Stimulated activated CD8-positive, alpha-beta memory T cell treated with anti-CD3 and anti-CD28 coated beads, Interleukin-4, amount 100 ng/mL, for 48 hours (primary cell): ENCODE measurements at regions not wholly inside any gene's neighbourhood (a gene's known extent, or its start where the extent isn't known, plus 50 kb on each side); places are given as distances from the start of the nearest gene placed in this dataset.

Experiments
- DNase-seq: peaks from one replicate; pipeline ENCODE4 v3.0.0-alpha.2; 2020

DNA sequence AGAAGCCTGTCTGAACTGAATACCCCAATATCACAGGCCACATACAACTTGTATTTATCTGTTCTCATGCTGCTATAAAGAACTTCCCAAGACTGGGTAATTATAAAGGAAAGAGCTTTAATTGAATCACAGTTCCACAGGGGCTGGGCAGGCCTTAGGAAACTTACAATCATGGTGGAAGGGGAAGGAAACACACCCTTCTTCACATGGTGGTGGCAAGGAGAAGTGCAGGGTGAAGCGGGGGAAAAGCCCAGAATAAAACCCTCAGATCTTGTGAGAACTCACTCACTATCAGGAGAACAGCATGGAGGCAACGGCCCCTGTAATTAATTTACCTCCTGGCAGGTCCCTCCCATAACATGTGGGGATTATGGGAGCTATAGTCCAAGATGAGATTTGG is 50.3 kb upstream of the FNDC1 start:
- DNase-seq, result no peak

DNA sequence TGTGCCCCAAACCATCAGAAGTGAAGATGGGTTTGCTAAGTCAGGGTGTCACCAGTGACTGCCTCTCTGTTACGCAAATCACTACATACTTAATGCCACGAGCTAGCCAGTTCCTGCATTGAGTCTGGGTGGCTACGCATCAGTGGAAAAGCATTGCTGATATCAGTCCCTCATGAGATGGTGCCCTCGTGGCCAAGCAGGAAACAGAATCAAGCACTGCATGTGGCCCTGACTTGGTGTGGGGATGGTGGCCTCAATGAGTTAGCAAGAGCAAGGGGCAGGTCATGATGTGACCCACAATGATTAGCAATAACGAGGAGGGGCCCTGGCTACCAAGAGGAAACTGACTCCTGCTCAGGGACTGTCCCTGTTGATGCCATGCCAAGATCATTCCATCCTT is 51.6 kb upstream of the FNDC1 start:
- peak; percentile 11 for DNase-seq

DNA sequence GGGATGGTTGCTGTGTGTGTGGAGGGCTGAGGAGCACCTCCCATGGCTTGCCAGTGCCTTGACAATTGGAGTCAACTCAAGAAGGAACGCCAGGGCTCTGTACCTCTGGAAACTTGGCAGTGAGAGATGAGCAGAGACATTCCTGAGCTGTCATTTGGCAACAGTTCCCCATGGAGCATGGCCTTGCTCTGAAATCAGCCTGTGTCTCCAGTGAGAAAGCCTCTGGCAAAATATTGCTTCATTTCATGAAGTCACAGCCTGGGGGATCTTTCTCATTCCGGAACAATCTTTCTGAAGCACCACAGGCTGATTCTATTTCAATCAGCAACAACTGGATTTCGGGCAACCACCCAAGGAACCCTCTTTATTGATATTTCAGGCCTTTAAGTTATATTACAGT is 52.2 kb upstream of the FNDC1 start:
- DNase-seq, result no peak

DNA sequence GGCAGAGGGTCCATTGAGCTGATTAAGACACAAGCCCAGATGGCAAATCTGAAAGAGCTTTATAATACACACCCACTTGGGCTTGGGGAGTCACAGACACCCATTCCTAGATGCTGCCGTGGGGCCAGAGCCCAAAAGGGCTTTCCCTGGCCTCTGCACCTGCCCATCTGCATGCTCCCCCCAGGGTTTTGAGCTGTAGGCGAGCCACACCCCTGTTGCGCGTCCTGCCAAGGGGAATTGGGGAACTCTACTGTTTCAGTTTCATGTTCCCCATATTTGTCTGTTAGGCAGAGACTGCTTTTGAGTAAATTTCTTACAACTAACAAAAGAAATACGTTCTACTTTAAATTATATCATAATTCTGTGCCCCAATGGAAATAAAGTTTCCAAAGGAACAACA is 52.9 kb upstream of the FNDC1 start:
- DNase-seq, result no peak

DNA sequence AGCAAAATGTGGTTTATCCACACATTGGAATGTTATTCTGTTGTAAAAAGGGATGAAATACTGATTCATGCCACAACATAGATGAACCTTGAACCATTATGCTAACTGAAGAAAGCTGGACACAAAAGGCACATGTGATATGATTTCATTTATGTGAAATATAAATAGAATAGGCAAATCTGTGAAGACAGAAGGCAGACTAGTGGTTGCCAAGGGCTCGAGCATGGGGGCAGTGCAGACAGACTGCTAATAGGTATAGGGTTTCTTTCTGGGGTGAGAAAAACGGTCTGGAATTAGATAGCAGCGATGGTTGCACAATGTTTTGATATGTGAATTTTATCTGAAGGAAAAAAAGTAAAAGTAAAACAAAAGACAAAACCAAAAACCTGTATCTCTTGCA is 54.6 kb upstream of the FNDC1 start:
- peak; percentile 16 for DNase-seq

DNA sequence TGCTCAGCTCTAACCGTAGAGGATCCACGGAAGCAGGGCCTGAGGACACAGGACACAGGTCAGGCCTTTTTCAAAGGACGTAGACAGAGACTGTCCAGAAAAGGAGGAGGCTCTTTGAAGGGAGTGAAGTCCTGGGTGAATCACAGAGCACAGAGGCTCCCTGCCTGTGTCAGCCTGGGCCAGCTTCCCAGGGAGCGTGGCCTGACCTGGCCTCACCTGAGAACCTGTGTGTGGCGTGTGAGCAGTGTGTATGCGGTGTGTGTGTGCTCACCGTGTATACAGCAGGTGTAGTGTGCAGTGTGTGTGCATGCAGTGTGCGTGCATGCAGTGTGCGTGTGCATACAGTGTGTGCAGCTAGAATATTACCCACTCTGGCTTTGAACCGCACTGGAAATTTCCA is 56.0 kb upstream of the FNDC1 start:
- DNase-seq, result no peak

DNA sequence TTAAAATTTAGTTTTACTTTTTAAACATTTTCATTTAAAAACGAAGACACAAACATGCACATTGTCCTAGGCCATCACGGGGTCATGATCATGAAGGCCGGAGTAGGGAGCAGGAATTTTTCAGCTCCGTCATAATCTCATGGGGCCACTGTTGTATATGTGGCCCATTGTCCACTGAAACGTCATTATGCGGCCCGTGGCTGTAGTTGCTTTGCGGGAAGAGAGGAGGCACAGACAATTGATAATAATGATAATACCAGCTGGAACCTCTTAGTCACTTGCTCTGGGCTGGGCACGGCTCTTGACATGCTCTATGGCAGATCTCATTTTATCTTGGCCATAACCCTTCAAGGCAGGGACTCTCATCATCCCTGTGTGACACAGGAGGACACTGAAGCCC is 56.5 kb upstream of the FNDC1 start:
- DNase-seq, result peak; percentile 2

DNA sequence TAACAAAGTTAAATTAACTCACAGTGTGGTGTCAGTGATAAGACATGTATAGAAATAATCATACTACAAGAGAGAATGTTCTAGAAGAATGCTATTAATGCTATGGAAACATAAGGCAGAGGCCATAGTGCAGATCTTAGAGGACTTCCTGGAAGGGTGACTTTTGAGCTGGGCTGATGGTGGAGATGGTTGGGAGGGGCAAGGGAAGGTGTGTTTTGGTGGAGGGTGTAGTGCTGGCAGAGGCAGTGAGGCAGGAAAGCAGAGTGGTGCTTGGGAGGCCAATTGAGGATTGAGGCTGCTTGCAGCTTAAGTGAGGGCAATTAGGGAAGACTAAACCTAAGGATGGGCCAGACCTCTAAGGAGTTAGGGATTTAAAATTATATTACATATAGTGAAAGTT is 58.5 kb upstream of the FNDC1 start:
- DNase-seq, result no peak

DNA sequence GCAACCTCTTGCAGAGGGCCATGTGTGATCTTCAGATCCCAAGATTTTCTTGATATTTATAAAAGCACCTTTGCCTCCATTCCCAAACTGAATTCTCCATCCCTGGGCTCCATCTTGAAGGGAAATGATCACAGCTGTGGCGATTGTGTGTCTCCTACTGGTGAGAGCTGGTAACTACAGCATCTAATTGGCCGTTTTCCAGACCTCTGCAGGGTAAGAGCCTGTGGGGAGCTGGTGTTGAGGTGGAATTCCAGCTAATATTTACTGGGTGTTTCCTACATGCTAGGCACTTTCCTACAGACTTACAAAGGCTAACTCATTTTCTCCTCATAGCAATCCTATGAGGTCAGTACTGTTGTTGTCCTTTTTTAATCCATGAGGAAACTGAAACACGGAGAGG is 59.2 kb upstream of the FNDC1 start:
- DNase-seq, result peak; percentile 59

DNA sequence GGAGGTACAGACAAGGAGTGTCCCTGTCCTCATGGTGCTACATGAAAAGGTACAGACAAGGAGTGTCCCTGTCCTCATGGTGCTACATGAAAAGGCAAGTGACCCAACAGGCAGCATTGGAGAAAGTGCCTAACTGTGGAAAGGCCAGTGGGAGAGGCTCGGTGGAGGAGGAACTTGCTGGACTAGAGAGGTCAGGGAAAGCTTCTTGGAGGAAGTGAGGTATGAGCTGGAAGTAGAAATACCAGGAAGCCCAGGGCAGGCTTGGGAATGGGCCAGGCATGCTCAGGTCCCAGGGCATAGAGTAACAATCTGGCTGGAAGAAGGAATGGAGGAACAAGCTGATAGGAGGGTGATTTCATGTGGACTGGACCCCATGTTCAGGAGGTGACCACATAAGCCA is 59.8 kb upstream of the FNDC1 start:
- no peak for DNase-seq

DNA sequence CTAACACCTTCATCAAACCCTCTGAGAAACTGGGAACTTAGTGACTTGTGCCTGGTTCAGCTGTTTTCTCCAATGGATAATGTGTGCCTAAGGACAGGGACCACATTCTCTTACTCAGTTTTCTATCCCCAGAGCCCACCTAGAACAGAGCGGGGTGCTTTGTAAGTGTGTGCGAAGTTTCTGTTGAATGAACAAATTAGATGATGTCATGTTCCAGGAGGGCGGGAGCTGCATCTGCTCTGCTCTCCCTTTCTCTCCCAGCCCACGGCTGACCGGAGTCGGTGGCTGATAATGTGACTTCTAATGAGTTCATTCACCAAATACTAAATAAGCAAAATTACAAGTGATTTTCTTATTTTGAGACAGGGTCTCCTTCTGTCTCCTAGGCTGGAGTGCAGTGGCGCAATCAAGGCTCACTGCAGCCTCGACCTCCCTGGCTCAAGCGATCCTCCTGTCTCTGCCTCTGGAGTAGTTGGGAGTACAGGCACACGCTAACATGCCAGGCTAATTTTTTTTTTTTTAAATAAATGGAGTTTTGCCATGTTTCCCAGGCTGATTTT is 60.7 kb upstream of the FNDC1 start:
- DNase-seq, result no peak

DNA sequence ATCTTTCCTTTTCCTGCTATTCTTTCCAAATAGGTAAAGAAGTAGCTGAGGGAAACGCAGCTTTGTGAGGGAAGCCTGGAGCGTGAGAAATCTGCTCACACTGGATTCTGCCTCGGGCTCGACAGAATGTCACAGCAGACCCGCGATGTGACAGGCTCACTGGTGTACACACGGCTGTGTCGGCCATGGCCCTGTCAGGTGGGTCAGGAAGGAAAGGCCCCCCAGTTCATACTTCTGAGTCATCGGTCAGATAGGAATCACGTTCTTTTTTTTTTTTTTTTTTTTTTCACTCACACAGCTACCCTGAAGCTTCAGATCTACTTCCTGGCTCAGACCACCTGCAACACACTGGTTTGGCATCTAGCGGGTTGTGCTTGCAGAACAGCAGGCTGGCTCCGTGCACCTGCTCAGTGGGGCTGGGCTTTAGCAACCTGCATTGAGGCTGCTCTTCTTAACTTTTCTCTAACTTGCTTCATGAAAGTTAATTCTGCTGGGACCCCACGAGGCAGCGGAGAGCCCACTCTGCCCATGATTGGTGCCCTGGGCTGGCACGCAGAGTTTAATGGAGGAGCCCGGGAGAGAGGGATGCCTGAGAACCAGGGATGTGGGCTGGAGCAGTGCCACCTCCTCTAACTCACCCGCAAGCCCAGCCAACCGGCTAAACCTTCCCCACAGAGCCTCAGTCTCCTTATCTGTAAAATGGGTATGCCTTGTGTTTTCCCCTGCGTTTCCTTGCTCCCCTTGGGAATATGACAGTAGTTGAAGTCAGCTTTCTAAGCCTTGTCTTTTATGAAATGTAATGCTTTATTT is 61.5 kb upstream of the FNDC1 start:
- DNase-seq, result peak; percentile 73

DNA sequence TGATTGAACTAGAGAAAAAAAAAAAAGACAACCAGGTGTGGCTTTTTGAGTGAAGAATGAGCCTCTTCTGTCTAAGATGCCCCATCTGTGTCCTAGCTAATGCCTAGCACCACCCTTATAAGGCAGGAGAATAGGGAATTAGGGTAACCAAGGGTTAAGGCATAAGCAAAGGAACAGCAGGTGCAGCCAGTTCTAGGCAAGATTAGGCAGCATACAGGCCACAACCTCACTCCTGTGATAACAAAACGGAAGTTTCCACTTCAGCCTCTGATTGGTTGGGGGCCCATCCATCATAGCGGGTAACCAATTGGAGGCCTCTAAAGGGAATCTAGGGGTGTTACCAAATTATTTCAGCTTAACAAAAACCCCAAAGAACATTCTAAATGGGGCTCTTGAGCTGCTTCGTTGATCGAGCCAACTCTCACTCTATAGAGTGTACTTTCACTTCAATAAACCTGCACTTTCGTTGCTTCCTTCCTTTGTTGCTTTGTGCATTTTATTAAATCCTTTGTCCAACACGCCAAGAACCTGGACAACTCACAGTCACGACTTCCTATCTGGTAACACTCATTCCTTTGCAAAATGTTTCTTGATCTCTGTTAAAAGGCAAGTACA is 61.9 kb upstream of the TAGAP start:
- DNase-seq, result peak; percentile 98

DNA sequence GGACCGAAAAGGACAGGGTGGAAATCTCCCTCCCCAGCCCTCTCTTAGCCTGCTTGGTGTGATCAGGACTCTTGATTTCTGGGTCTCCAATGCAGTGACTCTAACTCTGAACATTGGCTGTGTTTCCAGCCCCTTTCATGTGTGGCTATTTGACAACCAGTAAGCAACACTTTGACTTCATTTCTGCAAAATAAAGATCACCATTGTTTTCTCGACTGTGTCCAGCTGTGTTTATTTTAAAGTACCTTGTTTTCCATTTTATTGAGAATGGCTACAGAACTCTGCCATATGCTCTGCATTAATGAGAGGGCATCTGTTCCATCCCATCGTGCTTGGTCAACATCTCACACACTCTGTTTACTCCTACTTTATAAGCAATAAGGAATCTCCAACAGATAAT is 60.9 kb upstream of the TAGAP start:
- no peak for DNase-seq

DNA sequence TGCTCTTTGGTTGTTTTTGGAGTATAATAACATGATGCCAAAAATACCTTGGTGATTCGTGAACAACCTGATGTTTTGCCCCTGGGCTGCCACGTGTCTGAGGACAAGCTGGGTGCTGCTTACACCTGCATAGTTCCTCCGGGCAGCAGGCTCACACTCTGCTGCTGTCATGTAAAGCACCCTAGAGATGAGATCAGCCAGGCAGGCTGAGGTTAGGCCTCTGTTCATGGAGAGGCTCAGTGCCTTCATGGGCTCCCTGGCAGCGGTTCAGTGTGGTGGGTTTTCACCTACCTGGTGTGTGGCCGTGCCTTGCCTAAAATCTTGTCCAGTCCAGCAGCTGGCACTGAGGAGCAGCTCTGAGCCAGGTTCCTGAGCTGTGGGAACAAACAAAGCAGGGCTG is 60.1 kb upstream of the TAGAP start:
- no peak for DNase-seq

DNA sequence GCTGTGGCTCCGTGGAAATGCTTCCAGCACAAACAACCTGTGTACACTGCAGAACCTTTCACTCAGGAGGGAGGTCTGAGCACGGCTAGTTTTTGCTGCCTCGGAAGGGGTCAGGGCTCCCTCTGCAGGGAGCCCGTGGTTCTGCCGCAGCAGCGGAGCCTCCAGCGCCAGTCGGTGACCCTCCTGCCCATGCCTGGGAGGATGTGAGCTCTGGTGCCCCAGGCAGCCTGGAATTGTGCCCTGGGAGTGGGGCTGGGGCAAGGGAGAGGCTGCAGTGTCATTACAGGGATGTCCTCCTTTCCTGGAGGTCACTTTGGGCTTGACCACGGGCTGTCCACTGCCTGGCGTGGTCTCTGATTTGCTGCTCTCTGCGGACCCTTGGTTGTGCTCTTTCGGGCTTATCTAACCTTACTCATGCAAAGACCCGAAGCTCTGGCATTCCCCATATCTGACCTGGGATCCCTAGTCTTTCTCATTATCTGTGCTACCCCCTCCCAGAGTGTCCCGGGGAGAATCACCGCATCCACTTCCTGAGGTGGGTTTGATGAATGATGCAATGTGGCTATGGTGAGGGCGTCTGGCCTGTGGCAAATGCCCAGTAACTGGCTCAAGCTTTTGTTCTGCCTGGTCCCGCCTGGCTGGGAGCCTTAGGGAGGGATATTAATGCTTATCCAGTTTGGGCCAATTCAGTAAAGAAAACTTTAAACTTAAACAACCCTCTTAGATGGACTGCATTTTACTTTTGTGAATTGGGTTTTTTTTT is 59.6 kb upstream of the TAGAP start:
- DNase-seq, result peak; percentile 86

DNA sequence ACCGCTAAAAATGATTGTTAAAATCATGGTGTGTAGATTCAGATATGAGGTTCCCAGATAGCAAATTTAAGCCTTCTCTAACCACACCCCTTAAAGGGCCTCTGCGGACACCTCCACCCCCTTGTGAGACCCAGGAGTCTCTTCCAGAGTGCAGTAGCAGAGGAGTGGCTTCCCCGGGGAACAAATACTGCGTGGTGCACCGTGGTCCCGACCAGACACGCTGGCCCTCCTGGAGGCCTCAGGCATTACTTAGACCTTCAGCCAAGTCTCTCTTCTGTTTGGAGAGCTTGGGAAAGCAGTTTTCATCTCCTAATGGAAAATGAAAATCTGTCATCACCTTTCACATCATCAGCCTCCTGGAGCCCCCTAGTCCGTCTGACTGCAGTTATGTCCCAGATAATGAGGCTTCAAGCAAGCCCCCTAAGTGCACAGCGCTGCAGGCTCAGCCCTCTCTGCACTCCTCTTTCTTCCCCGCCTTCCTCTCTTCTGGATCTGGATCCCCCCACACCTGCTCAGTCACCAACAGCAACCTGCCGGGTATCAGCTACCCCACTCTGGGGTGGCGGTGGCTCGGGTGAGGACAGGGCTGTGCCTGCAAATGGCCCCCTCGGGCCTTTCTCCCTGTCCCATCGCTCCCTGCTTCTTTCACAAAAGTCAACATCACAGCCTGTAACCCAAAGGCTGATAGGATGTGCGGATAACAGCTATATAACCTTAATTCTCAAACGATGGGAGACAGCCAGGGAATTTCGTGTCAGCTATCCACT is 58.8 kb upstream of the TAGAP start:
- no peak for DNase-seq

DNA sequence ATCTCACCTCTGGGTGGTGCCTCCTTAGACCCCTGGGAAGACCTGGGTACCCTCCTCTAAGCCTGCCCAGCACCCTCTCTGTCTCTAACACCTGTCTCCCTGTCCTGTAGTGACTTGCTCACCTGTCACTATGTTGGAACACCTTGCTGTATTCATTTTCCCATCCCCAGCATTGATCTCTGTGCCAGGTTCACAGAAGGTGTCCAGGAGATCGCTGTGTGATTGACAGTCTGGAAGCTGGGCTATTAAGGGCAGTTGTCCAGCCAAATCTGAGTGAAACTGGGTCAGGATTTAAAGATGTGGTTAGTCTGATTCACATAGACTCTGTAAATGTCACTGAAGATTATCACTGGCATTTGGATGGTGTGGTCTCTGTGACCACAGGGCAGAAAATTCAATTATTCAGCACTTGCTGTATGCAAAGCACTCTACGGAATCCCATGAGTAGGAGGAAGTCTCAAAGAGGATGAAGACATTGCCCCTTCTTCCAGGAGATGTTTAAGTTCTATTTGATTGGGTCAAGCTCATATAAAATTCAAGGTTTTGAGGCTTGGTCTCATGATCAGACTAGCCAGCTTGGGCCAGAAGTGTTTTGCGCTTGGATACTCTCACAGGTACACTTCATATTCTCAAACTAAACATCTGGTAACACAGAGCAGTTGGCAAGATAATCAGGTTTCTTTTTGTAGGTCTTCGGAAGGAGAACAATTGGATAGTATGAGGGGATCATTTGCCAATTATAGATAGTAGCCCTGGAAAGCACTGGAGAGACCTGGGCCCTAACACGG is 57.8 kb upstream of the TAGAP start:
- no peak for DNase-seq

DNA sequence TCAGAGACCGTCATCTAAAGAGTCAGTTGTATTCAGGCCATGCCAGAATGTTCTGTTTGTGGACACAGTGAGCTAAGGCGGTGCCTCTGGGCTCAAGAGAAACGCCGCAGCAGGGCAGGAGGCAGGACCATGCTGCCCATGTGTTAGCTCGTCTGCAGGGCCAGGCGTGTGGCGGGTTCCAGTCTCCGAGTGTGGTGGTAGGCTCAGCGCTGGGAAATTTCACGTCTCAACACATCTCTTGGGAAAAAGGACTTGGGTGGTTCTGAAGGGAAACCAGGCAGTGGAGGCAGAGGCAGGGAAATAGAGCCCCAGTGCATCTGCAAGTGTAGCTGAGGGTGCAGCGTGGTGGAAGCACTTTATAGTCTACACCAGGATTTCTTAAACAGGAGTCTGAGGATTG is 56.9 kb upstream of the TAGAP start:
- no peak for DNase-seq

DNA sequence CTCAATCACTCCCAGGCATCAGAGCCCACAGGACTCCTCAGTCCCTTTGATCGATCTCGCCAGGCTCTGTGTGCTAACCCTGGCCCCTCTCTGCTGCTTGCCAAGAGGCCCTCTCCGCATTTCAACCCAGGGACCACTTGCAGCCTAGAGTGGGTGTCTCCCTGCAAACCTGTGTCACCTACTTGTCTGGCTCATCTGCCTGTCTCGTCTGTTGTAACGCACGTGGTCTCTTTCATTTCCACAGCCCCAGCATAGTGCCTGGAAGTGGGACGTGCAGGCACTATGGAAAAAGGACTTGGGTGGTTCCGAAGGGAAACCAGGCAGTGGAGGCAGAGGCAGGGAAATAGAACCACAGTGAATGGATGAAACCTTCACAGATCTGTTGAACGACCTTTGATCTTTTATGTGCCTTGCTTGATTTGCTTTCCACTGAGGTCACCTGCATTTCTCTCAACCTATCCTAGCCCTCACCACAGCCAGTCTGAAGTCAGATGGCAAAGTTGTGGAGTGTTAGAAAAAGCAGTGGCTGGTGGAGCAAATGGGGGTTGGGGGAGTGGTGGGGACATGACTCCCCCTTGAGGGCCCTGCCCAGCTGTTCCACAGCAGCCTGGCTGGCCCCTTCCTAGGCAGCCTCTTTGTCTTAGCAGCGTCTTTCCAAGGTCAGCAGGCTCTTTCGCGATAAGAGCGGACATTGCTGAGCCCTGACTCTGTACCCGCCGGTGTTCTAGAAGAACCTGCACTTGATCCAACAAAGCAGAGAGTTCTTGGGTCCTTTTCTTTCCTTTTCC is 55.8 kb upstream of the TAGAP start:
- DNase-seq, result no peak

DNA sequence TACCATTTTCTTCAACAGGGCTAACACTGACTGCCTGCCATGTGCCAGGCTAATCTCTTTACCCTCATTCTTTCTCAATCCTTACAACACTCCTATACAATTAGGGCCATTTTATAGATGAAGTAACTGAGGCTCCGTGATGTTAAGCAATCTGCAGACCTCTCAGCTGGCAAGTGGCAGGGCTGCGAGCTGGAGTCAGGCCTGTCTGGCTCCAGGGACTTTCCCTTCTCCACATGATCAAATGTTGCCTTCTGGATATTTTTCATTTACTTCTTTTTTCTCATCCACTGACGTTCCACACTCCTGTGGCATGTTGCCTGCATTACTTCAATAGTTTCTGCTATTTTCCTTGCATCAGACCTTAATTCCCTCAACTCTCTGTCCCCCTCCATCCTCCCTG is 55.2 kb upstream of the TAGAP start:
- no peak for DNase-seq
